ENCODE measurements at regions not wholly inside any gene's neighbourhood (a gene's known extent, or its start where the extent isn't known, plus 50 kb on each side); places are given as distances from the start of the nearest gene placed in this dataset.

- no peak for TF ChIP-seq CTCF (IDR thresholded peaks at IDR 0.05)
- TF ChIP-seq POLR2A (IDR thresholded peaks at IDR 0.05): no peak
Measured at GRCh38 chr16:54212893-54213292, 73.7 kb downstream of the IRX3 start.
